ENCODE measurements at regions not wholly inside any gene's neighbourhood (a gene's known extent, or its start where the extent isn't known, plus 50 kb on each side); places are given as distances from the start of the nearest gene placed in this dataset.

- ATAC-seq (no peak), DNase-seq (no peak)
- no peak overlapping the region for H3K4me3 ChIP-seq (ENCODE audit: low read length)
- H3K4me1 ChIP-seq (ENCODE audit: control insufficient read depth, insufficient read depth, low read length): no peaks in the 10 kb centered on the region
- H3K9me3 ChIP-seq (ENCODE audit: control insufficient read depth, low read length): no peaks in the 10 kb centered on the region
- H3K27ac ChIP-seq (ENCODE audit: low read length): no peak overlapping the region
- intact Hi-C loops (cut with DNase I): no loop called here
- H3K27me3 ChIP-seq (ENCODE audit: control insufficient read depth, insufficient read depth): no peaks in the 10 kb centered on the region
Measured at GRCh38 chr3:81277853-81278252, 483.6 kb downstream of the GBE1 start.

GRCh38 chr3:81274671-81275070 lies 486.8 kb downstream of the GBE1 start:
- no peak for ATAC-seq
- Histone ChIP-seq H3K27me3 (ENCODE audit: control insufficient read depth, insufficient read depth) (no peaks in the 10 kb centered on the region), H3K4me3 (ENCODE audit: low read length) (no peak overlapping the region), H3K27ac (ENCODE audit: low read length) (no peak overlapping the region), H3K9me3 (ENCODE audit: control insufficient read depth, low read length) (no peaks in the 10 kb centered on the region), H3K4me1 (ENCODE audit: control insufficient read depth, insufficient read depth, low read length) (no peaks in the 10 kb centered on the region)
- no peak for DNase-seq
- 71% methylated on average over 2 of the region's 2 CpGs for WGBS
- intact Hi-C loops (cut with DNase I): no loop called here

GRCh38 chr3:81270603-81271379 lies 490.7 kb downstream of the GBE1 start:
- Histone ChIP-seq H3K4me1 (ENCODE audit: control insufficient read depth, insufficient read depth, low read length) (no peaks in the 10 kb centered on the region), H3K27ac (ENCODE audit: low read length) (no peak overlapping the region), H3K4me3 (ENCODE audit: low read length) (no peak overlapping the region), H3K27me3 (ENCODE audit: control insufficient read depth, insufficient read depth) (no peaks in the 10 kb centered on the region), H3K9me3 (ENCODE audit: control insufficient read depth, low read length) (no peaks in the 10 kb centered on the region)
- 81% methylated on average over 3 of the region's 3 CpGs for WGBS
- intact Hi-C loops (cut with DNase I): no loop called here
- ATAC-seq (no peak), DNase-seq (no peak)

GRCh38 chr3:81268526-81268925 lies 492.9 kb downstream of the GBE1 start:
- Histone ChIP-seq H3K27ac (ENCODE audit: low read length) (no peak overlapping the region), H3K27me3 (ENCODE audit: control insufficient read depth, insufficient read depth) (no peaks in the 10 kb centered on the region), H3K4me3 (ENCODE audit: low read length) (no peak overlapping the region), H3K4me1 (ENCODE audit: control insufficient read depth, insufficient read depth, low read length) (no peaks in the 10 kb centered on the region), H3K9me3 (ENCODE audit: control insufficient read depth, low read length) (no peaks in the 10 kb centered on the region)
- 86% methylated on average over 4 of the region's 4 CpGs for WGBS
- ATAC-seq (no peak), DNase-seq (no peak)
- intact Hi-C loops (cut with DNase I): no loop called here

GRCh38 chr3:81261996-81262395 lies 499.4 kb downstream of the GBE1 start:
- Histone ChIP-seq H3K9me3 (ENCODE audit: control insufficient read depth, low read length) (no peaks in the 10 kb centered on the region), H3K27me3 (ENCODE audit: control insufficient read depth, insufficient read depth) (no peaks in the 10 kb centered on the region), H3K4me1 (ENCODE audit: control insufficient read depth, insufficient read depth, low read length) (no peaks in the 10 kb centered on the region), H3K27ac (ENCODE audit: low read length) (no peak overlapping the region), H3K4me3 (ENCODE audit: low read length) (no peak overlapping the region)
- no peak for DNase-seq
- intact Hi-C loops (cut with DNase I): no loop called here
- WGBS: 87% methylated on average over 1 of the region's 1 CpG
- no peak for ATAC-seq

GRCh38 chr3:81255463-81255862 lies 506.0 kb downstream of the GBE1 start:
- Histone ChIP-seq H3K27ac (ENCODE audit: low read length) (no peak overlapping the region), H3K4me1 (ENCODE audit: control insufficient read depth, insufficient read depth, low read length) (no peaks in the 10 kb centered on the region), H3K4me3 (ENCODE audit: low read length) (no peak overlapping the region), H3K27me3 (ENCODE audit: control insufficient read depth, insufficient read depth) (no peaks in the 10 kb centered on the region), H3K9me3 (ENCODE audit: control insufficient read depth, low read length) (no peaks in the 10 kb centered on the region)
- WGBS: 49% methylated on average over 4 of the region's 4 CpGs
- ATAC-seq (no peak), DNase-seq (no peak)
- intact Hi-C loops (cut with DNase I): no loop called here

- Histone ChIP-seq H3K27ac (ENCODE audit: low read length) (no peak overlapping the region), H3K27me3 (ENCODE audit: control insufficient read depth, insufficient read depth) (no peaks in the 10 kb centered on the region), H3K4me1 (ENCODE audit: control insufficient read depth, insufficient read depth, low read length) (no peaks in the 10 kb centered on the region), H3K4me3 (ENCODE audit: low read length) (no peak overlapping the region), H3K9me3 (ENCODE audit: control insufficient read depth, low read length) (no peaks in the 10 kb centered on the region)
- no peak for ATAC-seq
- no peak for DNase-seq
- intact Hi-C loops (cut with DNase I): no loop called here
- 82% methylated on average over 2 of the region's 2 CpGs for WGBS
Measured at GRCh38 chr3:81251096-81251495, 510.3 kb downstream of the GBE1 start.

GRCh38 chr3:81249540-81250029 lies 511.9 kb downstream of the GBE1 start:
- WGBS: 66% methylated on average over 1 of the region's 1 CpG
- intact Hi-C loops (cut with DNase I): no loop called here
- H3K9me3 ChIP-seq (ENCODE audit: control insufficient read depth, low read length): no peaks in the 10 kb centered on the region
- no peak for DNase-seq
- no peak for ATAC-seq
- H3K4me1 ChIP-seq (ENCODE audit: control insufficient read depth, insufficient read depth, low read length): no peaks in the 10 kb centered on the region
- no peak overlapping the region for H3K27ac ChIP-seq (ENCODE audit: low read length)
- no peak overlapping the region for H3K4me3 ChIP-seq (ENCODE audit: low read length)
- H3K27me3 ChIP-seq (ENCODE audit: control insufficient read depth, insufficient read depth): no peaks in the 10 kb centered on the region

GRCh38 chr3:81245501-81245900 lies 515.9 kb downstream of the GBE1 start:
- 51% methylated on average over 3 of the region's 3 CpGs for WGBS

GRCh38 chr3:81245043-81245442 lies 516.4 kb downstream of the GBE1 start:
- Histone ChIP-seq H3K9me3 (ENCODE audit: control insufficient read depth, low read length) (no peaks in the 10 kb centered on the region), H3K4me3 (ENCODE audit: low read length) (no peak overlapping the region), H3K27ac (ENCODE audit: low read length) (no peak overlapping the region), H3K27me3 (ENCODE audit: control insufficient read depth, insufficient read depth) (no peaks in the 10 kb centered on the region), H3K4me1 (ENCODE audit: control insufficient read depth, insufficient read depth, low read length) (no peaks in the 10 kb centered on the region)
- DNase-seq: no peak
- ATAC-seq: peak; percentile 51 to 67
- WGBS: 52% methylated on average over 2 of the region's 2 CpGs
- intact Hi-C loops (cut with DNase I): no loop called here

More at GRCh38 chr3:81245501-81245900, 515.9 kb downstream of the GBE1 start:
- Histone ChIP-seq H3K4me3 (ENCODE audit: low read length) (no peak overlapping the region), H3K27ac (ENCODE audit: low read length) (no peak overlapping the region), H3K4me1 (ENCODE audit: control insufficient read depth, insufficient read depth, low read length) (no peaks in the 10 kb centered on the region), H3K27me3 (ENCODE audit: control insufficient read depth, insufficient read depth) (no peaks in the 10 kb centered on the region), H3K9me3 (ENCODE audit: control insufficient read depth, low read length) (no peaks in the 10 kb centered on the region)
- ATAC-seq: no peak
- intact Hi-C loops (cut with DNase I): no loop called here
- no peak for DNase-seq

GRCh38 chr3:81244231-81244630 lies 517.2 kb downstream of the GBE1 start:
- intact Hi-C loops (cut with DNase I): no loop called here
- H3K27ac ChIP-seq (ENCODE audit: low read length): no peak overlapping the region

GRCh38 chr3:81242871-81243270 lies 518.6 kb downstream of the GBE1 start:
- ATAC-seq: no peak
- Histone ChIP-seq H3K4me1 (ENCODE audit: control insufficient read depth, insufficient read depth, low read length) (no peaks in the 10 kb centered on the region), H3K9me3 (ENCODE audit: control insufficient read depth, low read length) (no peaks in the 10 kb centered on the region), H3K27me3 (ENCODE audit: control insufficient read depth, insufficient read depth) (no peaks in the 10 kb centered on the region), H3K27ac (ENCODE audit: low read length) (no peak overlapping the region), H3K4me3 (ENCODE audit: low read length) (no peak overlapping the region)
- no peak for DNase-seq
- WGBS: 29% methylated on average over 1 of the region's 1 CpG
- intact Hi-C loops (cut with DNase I): no loop called here

More at GRCh38 chr3:81244231-81244630, 517.2 kb downstream of the GBE1 start:
- Histone ChIP-seq H3K4me1 (ENCODE audit: control insufficient read depth, insufficient read depth, low read length) (no peaks in the 10 kb centered on the region), H3K27me3 (ENCODE audit: control insufficient read depth, insufficient read depth) (no peaks in the 10 kb centered on the region), H3K9me3 (ENCODE audit: control insufficient read depth, low read length) (no peaks in the 10 kb centered on the region), H3K4me3 (ENCODE audit: low read length) (no peak overlapping the region)
- 85% methylated on average over 3 of the region's 3 CpGs for WGBS
- no peak for DNase-seq
- no peak for ATAC-seq

Measured in right cardiac atrium (tissue), 5 donors.